ENCODE measurements at regions not wholly inside any gene's neighbourhood (a gene's known extent, or its start where the extent isn't known, plus 50 kb on each side); places are given as distances from the start of the nearest gene placed in this dataset.

- Histone ChIP-seq H3K4me3 (IDR thresholded peaks at IDR 0.05; ENCODE audit: insufficient read depth, low read depth, low read length) (no peak overlapping the region), H3K4me2 (no peak overlapping the region), H3K4me1 (ENCODE audit: low read depth, poor library complexity, severe bottlenecking) (no peaks in the 10 kb centered on the region), H3K9ac (no peak overlapping the region), H3K27me3 (ENCODE audit: insufficient read depth, low read depth) (no peaks in the 10 kb centered on the region), H3K27ac (no peak overlapping the region), H2AFZ (ENCODE audit: low read depth) (no peak overlapping the region), H3K36me3 (ENCODE audit: insufficient read depth) (no peaks in the 10 kb centered on the region), H4K20me1 (ENCODE audit: insufficient read depth) (no peaks in the 10 kb centered on the region), H3K79me2 (ENCODE audit: insufficient read depth, low read depth) (no peaks in the 10 kb centered on the region)
- TF ChIP-seq CTCF (conservative IDR thresholded peaks at IDR 0.05; ENCODE audit: low read depth, low read length): no peak
Measured at GRCh38 chr7:89813081-89813480, 341.2 kb upstream of the STEAP1 start.

DNA sequence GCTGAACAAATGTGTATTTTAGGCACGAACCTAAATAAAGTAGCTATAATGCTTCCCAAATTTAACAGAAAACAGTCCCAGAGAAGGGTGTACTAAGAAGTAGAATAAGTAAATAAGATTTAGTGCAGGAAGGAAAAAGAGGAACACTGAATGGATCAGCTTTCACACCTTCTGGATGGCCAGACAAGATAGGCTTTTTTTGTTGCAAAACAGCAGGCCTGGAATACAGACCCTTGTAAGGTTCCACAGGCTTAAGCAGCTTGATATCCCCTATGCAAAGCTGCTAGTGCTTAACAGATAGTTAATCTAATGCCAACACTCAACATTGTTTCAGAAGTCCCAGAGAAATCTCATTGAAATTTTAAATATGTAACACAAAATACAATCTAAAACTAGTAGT is 328.1 kb upstream of the STEAP1 start:
- Histone ChIP-seq H3K27me3 (ENCODE audit: insufficient read depth, low read depth) (no peaks in the 10 kb centered on the region), H3K27ac (no peak overlapping the region), H3K4me2 (no peak overlapping the region), H3K4me3 (IDR thresholded peaks at IDR 0.05; ENCODE audit: insufficient read depth, low read depth, low read length) (no peak overlapping the region), H3K9ac (no peak overlapping the region), H3K4me1 (ENCODE audit: low read depth, poor library complexity, severe bottlenecking) (no peaks in the 10 kb centered on the region), H3K36me3 (ENCODE audit: insufficient read depth) (no peaks in the 10 kb centered on the region), H2AFZ (ENCODE audit: low read depth) (no peak overlapping the region), H3K79me2 (ENCODE audit: insufficient read depth, low read depth) (no peaks in the 10 kb centered on the region), H4K20me1 (ENCODE audit: insufficient read depth) (no peaks in the 10 kb centered on the region)
- TF ChIP-seq CTCF (conservative IDR thresholded peaks at IDR 0.05; ENCODE audit: low read depth, low read length): no peak

DNA sequence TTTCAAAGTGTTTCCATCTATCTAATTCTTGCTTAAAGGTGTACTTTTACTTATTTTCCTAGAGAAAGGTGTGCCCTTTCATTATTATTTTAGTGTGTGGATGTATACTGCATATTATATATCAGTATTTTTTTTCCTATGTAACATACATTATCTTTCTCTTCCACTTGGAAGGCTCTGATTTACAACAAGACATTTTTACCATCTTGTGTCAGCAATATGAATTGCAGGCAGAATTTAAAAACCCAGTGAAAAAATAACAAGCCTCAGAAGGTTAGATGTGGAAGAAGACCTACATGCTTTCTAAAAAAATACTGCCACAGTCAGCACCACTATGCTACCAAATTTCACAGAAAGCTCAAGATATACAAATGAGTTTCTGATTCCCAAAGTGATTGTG is 327.7 kb upstream of the STEAP1 start:
- TF ChIP-seq CTCF (conservative IDR thresholded peaks at IDR 0.05; ENCODE audit: low read depth, low read length): no peak

DNA sequence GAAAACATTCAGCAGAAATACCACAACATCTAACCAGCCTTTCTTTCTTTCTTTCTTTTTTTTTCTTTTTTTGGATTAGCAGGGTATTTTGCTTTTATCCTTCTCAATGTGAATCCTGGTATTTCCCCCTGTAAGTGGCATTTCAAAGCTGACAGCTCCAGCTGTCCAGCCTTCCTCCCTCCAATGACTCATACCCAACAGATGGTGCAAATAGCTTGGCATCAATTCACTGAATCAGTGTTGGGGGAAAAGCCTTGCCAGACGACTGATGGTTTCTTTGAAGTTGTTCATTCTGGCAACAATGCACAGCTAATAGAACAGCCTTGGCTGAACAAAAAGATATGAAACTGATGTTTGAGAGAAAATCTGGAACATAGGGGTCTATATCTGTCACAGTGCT is 316.8 kb upstream of the STEAP1 start:
- no peaks in the 10 kb centered on the region for H3K36me3 ChIP-seq (ENCODE audit: insufficient read depth)
- no peak overlapping the region for H3K4me2 ChIP-seq
- H3K79me2 ChIP-seq (ENCODE audit: insufficient read depth, low read depth): no peaks in the 10 kb centered on the region
- no peak for TF ChIP-seq CTCF (conservative IDR thresholded peaks at IDR 0.05; ENCODE audit: low read depth, low read length)
- H3K4me1 ChIP-seq (ENCODE audit: low read depth, poor library complexity, severe bottlenecking): peaks cover 13% of the 10 kb centered on the region
- no peak overlapping the region for H3K27ac ChIP-seq
- no peaks in the 10 kb centered on the region for H4K20me1 ChIP-seq (ENCODE audit: insufficient read depth)
- no peak overlapping the region for H3K4me3 ChIP-seq (IDR thresholded peaks at IDR 0.05; ENCODE audit: insufficient read depth, low read depth, low read length)
- H3K9ac ChIP-seq: no peak overlapping the region
- H2AFZ ChIP-seq (ENCODE audit: low read depth): no peak overlapping the region
- H3K27me3 ChIP-seq (ENCODE audit: insufficient read depth, low read depth): no peaks in the 10 kb centered on the region

More for the DNA sequence above, 327.7 kb upstream of the STEAP1 start:
- H3K79me2 ChIP-seq (ENCODE audit: insufficient read depth, low read depth): no peaks in the 10 kb centered on the region
- H3K4me2 ChIP-seq: no peak overlapping the region
- H3K9ac ChIP-seq: no peak overlapping the region
- H2AFZ ChIP-seq (ENCODE audit: low read depth): no peak overlapping the region
- H3K4me3 ChIP-seq (IDR thresholded peaks at IDR 0.05; ENCODE audit: insufficient read depth, low read depth, low read length): no peak overlapping the region
- no peaks in the 10 kb centered on the region for H3K4me1 ChIP-seq (ENCODE audit: low read depth, poor library complexity, severe bottlenecking)
- no peaks in the 10 kb centered on the region for H3K36me3 ChIP-seq (ENCODE audit: insufficient read depth)
- H3K27me3 ChIP-seq (ENCODE audit: insufficient read depth, low read depth): no peaks in the 10 kb centered on the region
- no peaks in the 10 kb centered on the region for H4K20me1 ChIP-seq (ENCODE audit: insufficient read depth)
- H3K27ac ChIP-seq: no peak overlapping the region
